ENCODE measurements at regions not wholly inside any gene's neighbourhood (a gene's known extent, or its start where the extent isn't known, plus 50 kb on each side); places are given as distances from the start of the nearest gene placed in this dataset.

GRCh38 chr6:66771626-66772025, 1064.6 kb upstream of the EYS start:
- DNase-seq (ENCODE audit: low read depth in 3 of 3, low spot score in 2 of 3): no peak

GRCh38 chr6:66751630-66752029, 1044.6 kb upstream of the EYS start:
- DNase-seq (ENCODE audit: low read depth in 3 of 3, low spot score in 2 of 3): no peak

- DNase-seq (ENCODE audit: low read depth in 3 of 3, low spot score in 2 of 3): no peak
These were observed 1033.3 kb upstream of the EYS start for GRCh38 chr6:66740346-66740745.

- no peak for DNase-seq (ENCODE audit: low read depth in 3 of 3, low spot score in 2 of 3)
These were observed 1028.3 kb upstream of the EYS start for GRCh38 chr6:66735106-66735890.

GRCh38 chr6:66731310-66731709, 1024.3 kb upstream of the EYS start:
- DNase-seq (ENCODE audit: low read depth in 3 of 3, low spot score in 2 of 3): no peak

DNA sequence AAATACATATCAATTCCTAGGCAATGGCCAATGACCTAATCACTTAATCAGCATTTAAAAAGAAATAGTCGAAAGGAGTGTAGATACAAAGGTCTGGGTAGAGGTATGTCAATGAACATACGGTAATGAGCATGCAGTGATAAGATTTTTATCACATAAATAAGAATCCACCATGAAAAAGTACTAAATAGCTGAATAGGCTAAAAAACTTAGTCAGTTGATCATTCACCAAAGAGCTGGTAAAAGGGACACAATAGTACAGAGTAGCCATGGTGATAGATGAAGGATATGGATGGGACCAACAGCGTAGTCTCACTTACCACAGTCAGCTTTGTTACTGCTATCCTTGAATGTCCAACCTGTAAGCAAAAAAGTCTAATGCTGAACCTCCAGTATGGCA, 1018.6 kb upstream of the EYS start:
- no peak for DNase-seq (ENCODE audit: low read depth in 3 of 3, low spot score in 2 of 3)

DNA sequence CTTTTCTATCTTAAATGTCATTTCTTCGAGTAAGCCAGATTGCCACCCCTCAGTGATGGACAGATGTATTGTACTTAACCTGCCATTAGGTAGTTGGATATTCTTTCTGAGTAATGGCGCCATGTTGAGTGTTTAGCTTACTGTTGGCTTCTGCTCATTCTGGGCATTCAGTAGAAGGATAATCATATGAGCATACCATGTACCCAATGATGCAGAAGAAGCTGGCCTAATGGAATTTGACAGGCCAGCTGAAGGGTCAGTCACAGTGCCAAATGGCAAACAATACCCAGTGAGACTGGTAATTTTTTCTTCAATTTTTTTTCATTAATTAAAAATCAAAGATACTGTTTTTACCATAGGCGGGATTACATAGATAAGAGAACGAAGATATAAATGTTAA, 1010.8 kb upstream of the EYS start:
- DNase-seq (ENCODE audit: low read depth in 3 of 3, low spot score in 2 of 3): no peak

DNA sequence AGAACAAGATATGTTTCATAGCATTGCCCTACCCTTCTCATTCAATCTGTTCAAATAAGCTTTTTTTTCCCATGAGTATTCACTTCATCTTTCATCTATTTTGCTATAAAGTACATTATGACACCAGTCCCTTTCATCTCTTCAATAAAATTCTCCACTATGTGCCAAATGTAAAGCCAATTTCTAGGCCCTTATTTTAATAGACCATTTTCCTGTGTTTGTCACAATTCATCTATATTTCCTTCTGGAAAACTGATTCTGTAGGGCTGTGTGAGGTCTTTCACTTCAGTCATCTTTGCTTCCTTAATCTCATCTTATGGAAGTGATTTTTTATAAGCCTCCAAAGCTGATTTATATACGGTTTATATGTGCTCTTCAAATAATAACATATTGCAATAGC, 992.4 kb upstream of the EYS start:
- DNase-seq (ENCODE audit: low read depth in 3 of 3, low spot score in 2 of 3): no peak

DNA sequence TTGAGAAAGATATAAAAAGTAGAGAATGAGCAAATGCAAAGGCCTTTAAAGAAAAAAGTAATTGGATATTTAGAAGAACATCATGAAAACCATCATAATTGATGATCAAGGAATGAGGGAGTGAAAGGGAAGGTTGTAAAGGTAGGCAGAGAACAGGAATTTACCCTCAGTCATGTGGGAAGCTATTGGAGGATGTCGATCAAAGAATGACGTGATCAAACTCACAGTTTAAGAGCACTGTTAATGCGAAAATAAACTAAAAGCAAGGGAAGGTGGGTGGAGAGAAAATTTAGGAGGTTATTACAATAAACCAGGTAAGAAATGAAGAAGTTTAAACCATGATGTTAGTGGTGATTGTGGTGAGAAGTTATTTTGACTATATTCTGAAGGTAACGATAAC, 982.6 kb upstream of the EYS start:
- no peak for DNase-seq (ENCODE audit: low read depth in 3 of 3, low spot score in 2 of 3)

DNA sequence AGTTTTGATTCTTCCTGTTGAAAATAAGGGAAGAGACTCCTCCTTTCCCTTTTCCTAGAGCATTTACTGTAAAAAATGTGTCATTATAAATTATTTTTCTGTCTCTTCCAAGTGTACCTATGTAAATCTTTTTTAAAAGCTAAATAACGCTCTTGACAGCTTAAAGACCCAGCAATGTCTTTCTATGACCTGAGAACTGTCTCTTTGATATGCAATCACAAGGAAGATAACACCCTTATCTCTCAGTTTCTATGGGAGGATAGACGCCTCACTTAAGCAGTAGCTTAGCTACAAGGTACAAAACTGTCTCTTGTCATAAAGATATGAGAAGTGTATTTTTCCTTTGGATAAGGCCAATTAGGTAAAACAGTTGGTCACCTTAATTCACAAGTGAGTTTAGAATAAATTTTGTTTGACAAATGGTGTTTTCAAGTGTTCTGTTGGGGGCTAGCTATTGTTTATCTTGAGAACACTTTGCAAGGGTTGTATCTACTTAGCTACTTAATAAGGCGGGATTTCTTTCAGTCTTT, 980.6 kb upstream of the EYS start:
- DNase-seq (ENCODE audit: low read depth in 3 of 3, low spot score in 2 of 3): no peak

GRCh38 chr6:66675906-66676305, 968.9 kb upstream of the EYS start:
- DNase-seq (ENCODE audit: low read depth in 3 of 3, low spot score in 2 of 3): no peak

GRCh38 chr6:66664112-66664511, 957.1 kb upstream of the EYS start:
- no peak for DNase-seq (ENCODE audit: low read depth in 3 of 3, low spot score in 2 of 3)

DNA sequence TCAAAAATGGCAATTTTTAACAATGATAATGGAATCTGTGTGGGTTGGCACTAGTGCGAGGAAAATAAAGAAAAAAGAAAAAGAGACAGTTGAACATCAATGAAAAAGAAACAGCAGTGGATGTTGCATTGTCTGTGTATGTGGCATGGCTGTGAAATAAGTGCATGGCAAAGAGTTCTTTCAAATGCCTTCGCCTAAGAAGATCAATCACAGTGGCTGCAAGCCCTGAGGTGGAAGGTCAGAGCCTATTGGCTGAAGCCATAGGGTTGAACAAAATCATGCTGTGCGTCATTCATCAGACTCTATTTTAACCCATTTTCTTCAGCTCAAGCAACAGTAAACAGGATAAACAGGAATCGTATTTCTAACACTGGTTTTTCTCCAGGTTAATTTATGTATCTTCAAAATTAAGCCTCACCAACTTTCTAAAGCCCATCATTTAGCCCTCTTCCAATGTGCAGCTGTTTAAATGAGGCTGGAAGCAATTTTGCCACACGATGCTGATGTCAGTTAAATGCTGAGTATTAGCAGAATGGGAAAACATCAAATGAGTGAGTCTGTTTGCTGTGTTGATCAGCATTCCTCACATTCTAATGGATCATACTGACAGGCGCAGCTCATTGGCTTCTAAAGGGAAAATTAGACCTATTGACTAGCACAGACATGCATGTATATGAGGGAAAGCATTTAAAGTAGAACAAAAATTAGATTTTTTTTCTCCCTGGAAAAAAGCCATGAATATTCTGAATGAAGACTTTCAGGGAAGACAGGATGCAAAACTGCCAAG, 955.9 kb upstream of the EYS start:
- DNase-seq (ENCODE audit: low read depth in 3 of 3, low spot score in 2 of 3): no peak

GRCh38 chr6:66662196-66662595, 955.2 kb upstream of the EYS start:
- DNase-seq (ENCODE audit: low read depth in 3 of 3, low spot score in 2 of 3): no peak

- DNase-seq (ENCODE audit: low read depth in 3 of 3, low spot score in 2 of 3): no peak
These were observed 948.4 kb upstream of the EYS start for GRCh38 chr6:66655420-66655819.

DNA sequence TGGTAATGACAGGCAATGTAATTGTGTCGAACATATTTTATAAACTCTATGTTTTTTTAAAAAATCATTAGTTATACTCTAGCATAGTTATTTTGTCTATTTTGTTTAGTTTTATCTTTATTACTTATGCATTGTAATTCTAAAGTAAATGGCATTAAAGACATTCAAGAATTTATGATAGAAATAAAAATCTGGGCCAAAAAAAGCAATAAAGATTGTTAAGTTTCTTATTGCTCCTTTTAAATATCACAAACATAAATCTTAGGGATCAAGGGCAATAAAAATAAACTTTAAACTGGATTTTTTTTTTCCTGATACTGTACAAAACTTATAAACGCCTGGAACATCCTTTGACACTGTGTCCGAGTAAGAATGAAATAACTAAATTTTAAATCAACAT, 931.5 kb upstream of the EYS start:
- DNase-seq (ENCODE audit: low read depth in 3 of 3, low spot score in 2 of 3): no peak

- no peak for DNase-seq (ENCODE audit: low read depth in 3 of 3, low spot score in 2 of 3)
These were observed 931.1 kb upstream of the EYS start for GRCh38 chr6:66638099-66638498.

GRCh38 chr6:66628917-66629316, 921.9 kb upstream of the EYS start:
- DNase-seq (ENCODE audit: low read depth in 3 of 3, low spot score in 2 of 3): no peak

DNA sequence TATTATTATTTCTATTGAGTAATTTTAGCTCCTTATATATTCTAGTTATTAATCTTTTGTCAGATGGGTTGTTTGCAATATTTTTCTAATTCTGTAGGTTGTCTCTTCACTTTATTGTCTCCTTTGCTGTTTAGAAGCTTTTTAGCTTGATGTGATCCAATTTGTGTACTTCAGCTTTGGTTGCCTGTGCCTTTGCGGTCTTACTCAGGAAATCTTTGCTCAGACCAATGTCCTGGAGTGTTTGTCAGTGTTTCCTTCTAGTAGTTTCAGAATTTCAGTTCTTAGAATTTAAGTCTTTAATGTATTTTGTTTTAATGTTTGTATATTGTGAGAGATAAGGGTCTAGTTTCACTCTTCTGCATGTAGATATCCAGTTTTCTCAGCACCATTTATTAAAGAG, 916.0 kb upstream of the EYS start:
- no peak for DNase-seq (ENCODE audit: low read depth in 3 of 3, low spot score in 2 of 3)

DNA sequence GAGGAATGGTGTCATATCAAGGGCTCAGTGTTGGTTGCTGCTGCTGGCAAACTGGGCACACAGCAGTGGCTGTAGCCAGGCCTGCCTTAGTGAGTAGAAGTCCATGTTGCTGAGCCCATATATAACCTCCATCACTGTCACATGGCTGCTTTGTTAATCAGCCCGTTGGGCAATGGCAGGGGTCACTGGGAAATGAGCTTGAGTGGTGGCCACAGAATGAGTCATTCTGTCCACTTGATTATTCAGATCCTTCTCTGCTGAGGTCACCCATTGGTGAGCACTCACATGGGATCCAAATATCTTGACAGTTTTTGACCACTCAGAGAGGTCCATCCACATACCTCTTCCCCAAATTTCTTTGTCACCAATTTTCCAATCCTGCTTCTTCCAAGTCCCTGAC, 898.9 kb upstream of the EYS start:
- no peak for DNase-seq (ENCODE audit: low read depth in 3 of 3, low spot score in 2 of 3)

DNA sequence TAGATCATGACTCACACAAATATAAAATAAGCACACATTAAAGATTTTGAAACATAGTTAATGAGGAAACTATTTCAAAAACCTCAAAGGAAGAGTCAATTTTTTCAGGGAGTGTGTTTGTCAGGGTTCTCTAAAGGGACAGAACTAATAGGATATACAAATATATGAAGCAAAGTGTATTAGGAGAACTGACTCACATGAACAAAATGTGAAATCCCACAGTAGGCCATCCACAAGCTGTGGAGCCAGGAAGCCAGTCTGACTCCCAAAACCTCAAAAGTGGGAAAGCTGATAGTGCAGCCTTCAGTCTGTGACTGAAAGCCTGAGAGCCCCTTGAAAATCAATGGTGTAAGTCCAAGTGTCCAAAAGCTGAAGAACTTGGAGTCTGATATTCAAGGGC, 898.0 kb upstream of the EYS start:
- no peak for DNase-seq (ENCODE audit: low read depth in 3 of 3, low spot score in 2 of 3)

- DNase-seq (ENCODE audit: low read depth in 3 of 3, low spot score in 2 of 3): no peak
These were observed 892.5 kb upstream of the EYS start for GRCh38 chr6:66599541-66599940.

Data from right renal cortex interstitium (tissue), 3 donors.